Activated CD4-positive, alpha-beta T cell treated with anti-CD3 and anti-CD28 coated beads for 36 hours (primary cell): ENCODE measurements at regions not wholly inside any gene's neighbourhood (a gene's known extent, or its start where the extent isn't known, plus 50 kb on each side); places are given as distances from the start of the nearest gene placed in this dataset.

Source experiments
- ATAC-seq: fragments of 200-7000 bp; cut with Tn5 transposase; one replicate; pipeline ENCODE4 v1.10.0; 2021; ENCODE audit warnings: mild to moderate bottlenecking, moderate library complexity
- CTCF ChIA-PET: fragments of 350-600 bp; sonication (Branson Sonifier 250); formaldehyde crosslinking; loops from one replicate; lab custom pipeline; 2021; ENCODE audit warnings: antibody characterized with exemption; lab: Charles Lee
- POLR2A ChIA-PET: fragments of 350-600 bp; sonication (Branson Sonifier 250); formaldehyde crosslinking; loops from one replicate; lab custom pipeline; 2021; ENCODE audit warnings: antibody characterized with exemption, inconsistent platforms; lab: Charles Lee
- DNase-seq: peaks from one replicate; pipeline ENCODE4 v3.0.0-alpha.2; 2020
- H3K27ac Mint-ChIP-seq: one replicate; pipeline ENCODE4 v1.8.0; 2021; ENCODE audit warnings: mixed read lengths
- H3K27me3 Mint-ChIP-seq: one replicate; pipeline ENCODE4 v1.8.0; 2021; ENCODE audit warnings: mixed read lengths
- H3K36me3 Mint-ChIP-seq: one replicate; pipeline ENCODE4 v1.8.0; 2021; ENCODE audit warnings: low read depth, mixed read lengths
- H3K4me1 Mint-ChIP-seq: one replicate; pipeline ENCODE4 v1.8.0; 2021; ENCODE audit warnings: mixed read lengths
- H3K4me3 Mint-ChIP-seq: one replicate; pipeline ENCODE4 v1.8.0; 2021; ENCODE audit warnings: mild to moderate bottlenecking, moderate library complexity, mixed read lengths
- H3K9me3 Mint-ChIP-seq: one replicate; pipeline ENCODE4 v1.8.0; 2021; ENCODE audit warnings: low read depth, mixed read lengths
- intact Hi-C, 2 experiments: fragments of 100-400 bp; cut with DNase I in 1 of 2; cut with micrococcal nuclease in 1 of 2; formaldehyde crosslinking; loops; one replicate each; pipeline versions ENCODE4 v1.14.2 to v1.15.1; 2022 to 2024; cut with DNase I, micrococcal nuclease

DNA sequence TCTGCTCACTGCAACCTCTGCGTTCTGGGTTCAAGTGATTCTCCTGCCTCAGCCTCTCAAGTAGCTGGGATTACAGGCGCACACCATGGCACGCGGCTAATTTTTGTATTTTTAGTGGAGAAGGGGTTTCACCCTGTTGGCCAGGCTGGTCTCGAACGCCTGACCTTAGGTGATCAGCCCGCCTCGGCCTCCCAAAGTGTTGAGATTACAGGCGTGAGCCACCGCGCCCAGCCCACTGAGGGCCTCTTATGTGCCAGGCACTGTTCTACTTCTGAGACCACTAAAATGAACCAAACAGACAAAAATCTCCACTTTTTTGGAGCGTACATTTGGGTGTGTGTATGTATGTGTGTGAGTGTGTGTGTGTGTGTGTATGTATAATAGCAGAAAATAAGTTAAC, 117.2 kb upstream of the H2AZ1 start:
- Mint-ChIP-seq H3K36me3 (no peaks in the 10 kb centered on the region), H3K27me3 (peaks cover 17% of the 10 kb centered on the region), H3K4me3 (no peak overlapping the region), H3K27ac (no peak overlapping the region), H3K4me1 (no peaks in the 10 kb centered on the region), H3K9me3 (no peaks in the 10 kb centered on the region)
- DNase-seq = no peak
- ATAC-seq = no peak
- ChIA-PET POLR2A (no interaction called here), CTCF (interaction anchor here (0.9 to 1.0 kb wide), 3 partner anchors 11 to 25 kb away, joined by 3 read pairs; no protein-coding TSS in a partner anchor)
- intact Hi-C loops = no loop called here

DNA sequence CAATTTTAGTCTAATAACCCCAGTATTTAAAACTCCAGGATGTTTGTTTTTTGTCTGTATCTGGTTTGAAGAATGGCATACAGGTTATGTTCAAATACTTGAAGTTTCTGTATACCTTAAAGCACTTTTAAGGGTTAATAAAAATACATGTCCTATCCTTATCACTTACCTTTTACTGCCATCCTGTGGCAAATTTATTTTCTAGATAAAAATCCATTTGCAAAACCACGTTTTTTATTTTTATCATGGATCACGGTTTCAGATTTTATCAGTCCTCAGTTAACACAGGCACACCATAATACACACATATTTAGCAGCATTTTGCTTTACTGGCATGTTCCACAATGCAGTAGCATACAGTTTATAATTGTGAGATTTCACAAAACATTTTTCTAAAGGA, 113.3 kb upstream of the H2AZ1 start:
- H3K27ac Mint-ChIP-seq = no peak overlapping the region
- no peak overlapping the region for H3K4me3 Mint-ChIP-seq
- ChIA-PET POLR2A (no interaction called here), CTCF (no interaction called here)
- ATAC-seq (no peak), DNase-seq (no peak)
- H3K36me3 Mint-ChIP-seq = no peaks in the 10 kb centered on the region
- no peaks in the 10 kb centered on the region for H3K4me1 Mint-ChIP-seq
- intact Hi-C loops = loop anchor here (2.0 to 5.0 kb wide), 3 partner anchors 65 to 501 kb away; partner anchors contain the start of gene TRMT10A (in 1 of the 2)
- no peaks in the 10 kb centered on the region for H3K9me3 Mint-ChIP-seq
- peaks cover 13% of the 10 kb centered on the region for H3K27me3 Mint-ChIP-seq

DNA sequence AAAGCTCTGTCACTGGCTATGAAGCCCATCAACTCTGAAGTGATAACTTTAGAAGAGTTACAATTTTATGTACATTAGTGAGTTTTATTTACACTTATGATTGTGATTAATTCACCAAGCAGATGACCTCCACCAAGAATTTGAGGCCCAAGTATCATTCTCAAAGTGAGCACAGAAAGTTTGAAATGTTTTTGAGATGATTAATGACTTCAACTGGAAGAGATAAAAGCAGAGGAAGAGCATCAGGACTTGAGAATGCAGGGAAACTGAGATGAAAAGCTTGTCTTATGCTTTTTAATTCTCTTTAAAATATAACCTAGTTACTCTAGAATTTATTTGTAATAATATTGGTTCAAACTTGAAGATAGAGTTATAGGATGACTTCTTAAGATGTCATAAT, 112.8 kb upstream of the H2AZ1 start:
- ChIA-PET CTCF (no interaction called here), POLR2A (no interaction called here)
- Mint-ChIP-seq H3K4me1 (no peaks in the 10 kb centered on the region), H3K36me3 (no peaks in the 10 kb centered on the region), H3K9me3 (no peaks in the 10 kb centered on the region), H3K4me3 (no peak overlapping the region), H3K27me3 (peaks cover 11% of the 10 kb centered on the region), H3K27ac (no peak overlapping the region)
- no peak for ATAC-seq
- intact Hi-C loops = loop anchor here (2.0 to 5.0 kb wide), 3 partner anchors 64 to 501 kb away; partner anchors contain the start of gene TRMT10A (in 1 of the 2)
- no peak for DNase-seq

DNA sequence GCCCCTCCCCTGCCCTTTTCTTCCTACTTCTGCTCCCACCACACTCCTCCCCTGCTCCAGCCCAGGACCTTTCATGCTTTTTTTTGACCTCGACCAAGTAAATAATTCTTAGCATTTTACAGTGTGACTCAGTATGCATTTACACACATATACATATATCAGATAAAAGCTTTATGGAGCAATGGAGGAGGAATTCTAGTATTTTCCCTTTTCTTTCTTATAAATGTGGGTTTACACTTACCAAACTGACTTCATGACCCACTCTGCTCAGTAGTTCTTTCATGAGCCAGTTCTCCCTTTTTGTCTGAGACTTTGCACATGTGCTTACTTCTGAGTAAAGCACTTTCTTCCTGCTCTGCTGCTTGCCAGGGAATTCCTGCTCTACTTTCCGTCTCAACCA, 111.8 kb upstream of the H2AZ1 start:
- Mint-ChIP-seq H3K27ac (no peak overlapping the region), H3K4me1 (no peaks in the 10 kb centered on the region), H3K27me3 (peaks cover 8% of the 10 kb centered on the region), H3K9me3 (no peaks in the 10 kb centered on the region), H3K4me3 (no peak overlapping the region), H3K36me3 (no peaks in the 10 kb centered on the region)
- DNase-seq (no peak), ATAC-seq (no peak)
- POLR2A ChIA-PET = no interaction called here
- CTCF ChIA-PET = no interaction called here
- intact Hi-C loops = loop anchor here (2.0 to 5.0 kb wide), 3 partner anchors 63 to 500 kb away; partner anchors contain the start of gene TRMT10A (in 1 of the 2)

DNA sequence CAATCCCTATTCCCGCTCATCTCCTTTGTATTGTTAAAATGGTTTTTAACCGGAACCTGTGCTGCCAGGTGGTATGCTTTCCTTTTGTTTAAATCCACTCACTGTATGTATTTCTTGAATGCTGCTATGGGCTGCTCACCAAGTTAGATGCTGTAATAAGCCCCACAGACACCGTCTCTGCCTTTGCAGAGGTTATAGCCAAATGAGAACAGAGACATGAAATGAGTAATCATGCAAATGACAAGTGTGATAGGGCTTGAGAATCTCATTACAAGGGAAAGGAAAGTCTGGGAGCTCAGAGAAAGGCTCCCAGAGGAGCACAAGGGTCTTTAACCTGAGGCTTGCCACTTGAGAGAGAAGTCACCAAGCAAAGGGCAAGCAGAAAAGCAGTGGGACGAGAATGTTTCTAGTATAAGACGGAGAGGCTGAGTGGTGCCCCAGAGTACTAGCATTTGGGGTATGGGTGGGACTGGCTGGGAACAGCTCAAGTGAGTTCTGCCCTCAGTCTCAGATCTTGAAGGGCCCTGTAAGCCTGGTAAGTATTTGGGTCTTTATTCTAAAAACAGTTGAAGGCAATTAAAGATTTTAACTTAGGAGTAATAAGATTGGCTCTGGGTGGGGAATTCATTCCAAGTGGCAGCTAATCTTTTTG, 110.8 kb upstream of the H2AZ1 start:
- H3K27me3 Mint-ChIP-seq = peaks cover 7% of the 10 kb centered on the region
- intact Hi-C loops = loop anchor here in 1 of 2 experiments (5.0 kb wide), 1 partner anchor 499 kb away; the partner anchor contains the start of gene TRMT10A
- CTCF ChIA-PET = interaction anchor here (1.1 kb wide), 1 partner anchor 63 kb away, joined by 4 read pairs; no protein-coding TSS in a partner anchor
- no peak overlapping the region for H3K27ac Mint-ChIP-seq
- no peak for DNase-seq
- H3K4me3 Mint-ChIP-seq = no peak overlapping the region
- POLR2A ChIA-PET = no interaction called here
- ATAC-seq = no peak
- no peaks in the 10 kb centered on the region for H3K9me3 Mint-ChIP-seq
- no peaks in the 10 kb centered on the region for H3K4me1 Mint-ChIP-seq
- no peaks in the 10 kb centered on the region for H3K36me3 Mint-ChIP-seq

DNA sequence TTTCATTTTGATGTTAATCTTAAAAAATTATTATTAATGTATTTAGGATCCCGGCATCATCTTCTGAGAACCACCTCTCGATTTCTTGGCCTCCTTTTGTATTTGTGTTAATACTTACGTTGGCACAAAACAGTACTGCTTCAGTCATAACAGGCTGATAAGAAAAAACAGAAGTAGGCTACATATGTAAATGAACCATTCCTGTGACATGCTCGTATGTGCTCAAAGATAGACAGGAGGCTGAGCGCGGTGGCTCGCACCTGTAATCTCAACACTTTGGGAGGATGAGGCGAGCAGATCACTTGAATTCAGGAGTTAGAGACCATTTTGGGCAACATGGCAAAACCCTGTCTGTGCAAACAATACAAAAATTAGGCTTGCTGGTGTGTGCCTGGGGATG, 109.4 kb upstream of the H2AZ1 start:
- H3K36me3 Mint-ChIP-seq = no peaks in the 10 kb centered on the region
- no peaks in the 10 kb centered on the region for H3K4me1 Mint-ChIP-seq
- no peaks in the 10 kb centered on the region for H3K9me3 Mint-ChIP-seq
- intact Hi-C loops = no loop called here
- H3K27me3 Mint-ChIP-seq = peaks cover 10% of the 10 kb centered on the region
- ChIA-PET POLR2A (no interaction called here), CTCF (interaction anchor here (1.1 kb wide), 1 partner anchor 61 kb away, joined by 4 read pairs; no protein-coding TSS in a partner anchor)
- ATAC-seq (no peak), DNase-seq (no peak)
- no peak overlapping the region for H3K4me3 Mint-ChIP-seq
- no peak overlapping the region for H3K27ac Mint-ChIP-seq

DNA sequence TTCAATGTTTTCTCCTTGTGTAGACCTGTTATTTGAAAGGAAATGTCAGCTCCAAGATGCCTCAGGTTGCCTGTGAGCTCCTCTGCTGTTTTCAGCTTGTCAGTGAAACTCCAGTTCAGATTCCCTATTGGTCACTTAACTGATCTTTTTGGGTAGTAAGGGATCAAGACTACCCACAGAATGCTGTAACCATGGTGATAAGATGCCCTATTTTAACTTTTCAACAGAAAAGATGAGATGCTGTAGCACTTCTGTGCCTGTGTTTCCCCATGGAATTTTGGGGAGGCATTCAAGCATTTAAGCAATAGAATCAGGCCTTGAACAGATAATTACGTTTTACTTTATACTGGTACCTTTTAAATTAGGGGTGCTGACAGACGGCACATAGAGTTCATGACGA, 106.6 kb upstream of the H2AZ1 start:
- CTCF ChIA-PET = interaction anchor here (0.8 to 1.1 kb wide), 2 partner anchors 27 to 59 kb away, joined by 3 read pairs; no protein-coding TSS in a partner anchor
- H3K36me3 Mint-ChIP-seq = no peaks in the 10 kb centered on the region
- ATAC-seq (no peak), DNase-seq (no peak)
- H3K9me3 Mint-ChIP-seq = no peaks in the 10 kb centered on the region
- H3K4me1 Mint-ChIP-seq = no peaks in the 10 kb centered on the region
- H3K27me3 Mint-ChIP-seq = peaks cover 13% of the 10 kb centered on the region
- no peak overlapping the region for H3K27ac Mint-ChIP-seq
- no peak overlapping the region for H3K4me3 Mint-ChIP-seq
- POLR2A ChIA-PET = no interaction called here
- intact Hi-C loops = no loop called here

DNA sequence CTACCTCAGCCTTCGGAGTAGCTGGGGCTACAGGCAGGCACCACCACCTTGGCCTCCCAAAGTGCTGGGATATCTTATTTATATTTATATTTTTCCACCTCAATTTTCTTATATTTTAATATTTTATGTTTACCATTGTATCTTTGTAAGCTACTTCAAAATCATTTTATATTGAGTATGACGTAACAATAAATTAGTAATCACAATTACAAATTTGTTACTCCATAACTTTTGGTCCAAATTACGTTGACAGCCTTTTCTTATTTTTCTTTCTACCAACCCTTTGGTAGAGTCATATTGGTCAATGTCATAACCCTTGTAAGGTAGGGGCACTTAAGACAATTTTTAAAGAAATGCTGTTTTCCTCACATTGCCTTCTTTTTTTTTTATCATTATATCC, 104.0 kb upstream of the H2AZ1 start:
- Mint-ChIP-seq H3K9me3 (no peaks in the 10 kb centered on the region), H3K27ac (no peak overlapping the region), H3K4me3 (no peak overlapping the region), H3K36me3 (no peaks in the 10 kb centered on the region), H3K27me3 (peaks cover 19% of the 10 kb centered on the region), H3K4me1 (no peaks in the 10 kb centered on the region)
- DNase-seq (no peak), ATAC-seq (no peak)
- ChIA-PET CTCF (interaction anchor here (1.0 to 1.4 kb wide), 2 partner anchors 42 to 56 kb away, joined by 3 to 4 read pairs; no protein-coding TSS in a partner anchor), POLR2A (no interaction called here)
- intact Hi-C loops = no loop called here

DNA sequence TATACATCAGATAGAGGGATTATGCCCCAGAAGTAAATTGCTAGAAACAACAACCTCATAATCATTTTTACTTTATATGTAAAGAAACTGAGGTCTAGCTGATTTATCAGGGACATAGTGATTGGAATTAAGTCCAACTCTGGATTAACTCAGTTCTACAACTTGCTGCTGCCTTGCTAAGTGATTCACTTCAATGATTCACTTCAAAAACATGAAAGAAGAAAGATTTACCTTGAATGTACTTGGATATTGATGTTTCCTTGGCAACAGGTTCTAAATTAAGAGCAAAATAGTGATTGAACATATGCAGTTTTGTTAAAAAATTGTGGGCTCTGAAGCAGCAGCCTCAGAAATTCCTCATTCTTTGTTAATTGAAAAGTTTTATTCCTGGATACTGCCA, 99.8 kb upstream of the H2AZ1 start:
- ChIA-PET CTCF (no interaction called here), POLR2A (no interaction called here)
- Mint-ChIP-seq H3K4me1 (no peaks in the 10 kb centered on the region), H3K36me3 (no peaks in the 10 kb centered on the region), H3K27me3 (peaks cover 15% of the 10 kb centered on the region), H3K4me3 (no peak overlapping the region), H3K9me3 (no peaks in the 10 kb centered on the region), H3K27ac (no peak overlapping the region)
- ATAC-seq (no peak), DNase-seq (no peak)
- intact Hi-C loops = no loop called here

DNA sequence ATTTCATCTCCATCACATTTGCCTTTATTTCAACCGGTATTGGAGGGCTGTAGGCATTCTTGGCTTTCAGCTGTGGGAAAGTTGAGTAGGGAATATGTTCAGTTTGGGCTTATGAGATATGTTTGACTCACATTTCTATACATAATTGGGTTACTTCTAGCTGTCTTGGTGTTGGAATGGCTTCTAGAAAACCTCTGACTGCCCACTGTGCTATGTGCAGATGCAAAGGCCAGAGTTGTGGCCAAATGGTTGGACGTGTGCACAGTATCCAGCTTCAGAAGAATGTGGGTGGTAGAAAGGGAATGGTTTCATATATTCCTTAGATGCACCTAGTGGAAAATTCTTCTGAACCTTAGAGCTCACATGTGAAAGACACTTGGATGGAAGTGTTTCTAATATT, 92.6 kb upstream of the H2AZ1 start:
- no peaks in the 10 kb centered on the region for H3K36me3 Mint-ChIP-seq
- H3K27ac Mint-ChIP-seq = no peak overlapping the region
- no peak for ATAC-seq
- H3K27me3 Mint-ChIP-seq = peaks cover 1% of the 10 kb centered on the region
- no peak for DNase-seq
- intact Hi-C loops = no loop called here
- ChIA-PET POLR2A (no interaction called here), CTCF (interaction anchor here (1.2 kb wide), 1 partner anchor 51 kb away, joined by 4 read pairs; no protein-coding TSS in a partner anchor)
- H3K9me3 Mint-ChIP-seq = no peaks in the 10 kb centered on the region
- H3K4me3 Mint-ChIP-seq = no peak overlapping the region
- no peaks in the 10 kb centered on the region for H3K4me1 Mint-ChIP-seq

DNA sequence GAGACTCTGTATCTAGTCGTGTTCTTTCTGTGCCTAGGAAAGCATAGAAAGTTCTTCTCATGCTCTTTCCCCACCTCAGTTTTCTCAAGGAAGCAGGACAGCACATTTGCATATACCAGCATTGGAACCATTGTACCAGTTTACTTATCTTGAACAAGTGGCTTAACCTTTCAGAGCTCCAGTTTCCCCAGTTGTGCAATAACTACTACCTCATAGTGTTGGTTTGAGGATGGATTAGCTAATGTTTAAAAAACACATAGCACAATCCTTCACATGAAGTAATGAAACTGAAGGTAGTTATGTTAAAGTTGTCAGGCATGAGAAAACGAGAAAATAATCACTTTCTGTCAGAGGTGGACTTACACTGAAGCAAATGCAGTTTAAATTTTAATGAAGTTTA, 92.2 kb upstream of the H2AZ1 start:
- POLR2A ChIA-PET = no interaction called here
- Mint-ChIP-seq H3K4me3 (no peak overlapping the region), H3K36me3 (no peaks in the 10 kb centered on the region), H3K9me3 (no peaks in the 10 kb centered on the region), H3K27me3 (peaks cover 1% of the 10 kb centered on the region), H3K4me1 (no peaks in the 10 kb centered on the region), H3K27ac (no peak overlapping the region)
- ATAC-seq = no peak
- CTCF ChIA-PET = interaction anchor here (0.9 to 1.2 kb wide), 2 partner anchors 18 to 52 kb away, joined by 4 read pairs; no protein-coding TSS in a partner anchor
- DNase-seq = no peak
- intact Hi-C loops = no loop called here

DNA sequence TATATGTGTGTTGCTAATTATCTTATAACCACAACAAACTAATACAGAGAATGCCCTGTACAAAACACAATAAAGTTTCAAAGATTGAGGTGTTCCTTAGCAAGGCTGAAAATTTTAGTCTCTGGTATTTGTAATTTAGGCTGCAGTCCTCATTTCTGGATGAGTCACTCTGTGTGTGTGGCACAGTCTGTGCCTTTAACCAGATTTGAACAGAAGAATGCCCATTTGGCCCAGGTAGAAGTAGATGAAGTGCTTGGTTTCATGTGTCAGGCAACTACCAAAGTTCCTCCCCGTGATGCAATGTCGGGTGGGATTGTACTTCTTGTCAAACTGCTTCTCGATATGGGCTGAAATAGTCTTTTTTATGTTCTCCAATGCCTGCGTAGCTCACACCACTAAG, 91.6 kb upstream of the H2AZ1 start:
- DNase-seq = no peak
- ChIA-PET POLR2A (no interaction called here), CTCF (interaction anchor here (0.9 kb wide), 1 partner anchor 18 kb away, joined by 4 read pairs; no protein-coding TSS in a partner anchor)
- H3K4me1 Mint-ChIP-seq = no peaks in the 10 kb centered on the region
- no peak overlapping the region for H3K4me3 Mint-ChIP-seq
- intact Hi-C loops = no loop called here
- H3K27me3 Mint-ChIP-seq = peaks cover 1% of the 10 kb centered on the region
- no peaks in the 10 kb centered on the region for H3K36me3 Mint-ChIP-seq
- no peaks in the 10 kb centered on the region for H3K9me3 Mint-ChIP-seq
- no peak for ATAC-seq
- no peak overlapping the region for H3K27ac Mint-ChIP-seq
